ENCODE measurements at regions not wholly inside any gene's neighbourhood (a gene's known extent, or its start where the extent isn't known, plus 50 kb on each side); places are given as distances from the start of the nearest gene placed in this dataset.

- peak; percentile 90 to 99 (median 97) for TF ChIP-seq CTCF (IDR thresholded peaks at IDR 0.05)
- no peak for TF ChIP-seq POLR2A (IDR thresholded peaks at IDR 0.05)
These were observed 51.6 kb upstream of the XCR1 start for GRCh38 chr3:46078712-46079400.
